Activated T-helper 1 cell treated with anti-CD3 and anti-CD28 coated beads, Interleukin-12 subunit alpha, Interleukin-12 subunit beta, Interleukin-2, Interleukin-4 antibody, amounts not matched to agents 30 ng/mL and 10 ng/mL and 1 ng/mL, durations not matched to agents 14 hours and 24 hours and 36 hours (primary cell): ENCODE measurements at regions not wholly inside any gene's neighbourhood (a gene's known extent, or its start where the extent isn't known, plus 50 kb on each side); places are given as distances from the start of the nearest gene placed in this dataset.

Experiments used
- DNase-seq: peaks from one replicate; pipeline ENCODE4 v3.0.0; 2021; ENCODE audit warnings: low spot score
- H3K27ac Mint-ChIP-seq: one replicate; pipeline ENCODE4 v1.8.0; 2021; ENCODE audit warnings: mild to moderate bottlenecking, mixed read lengths
- H3K27me3 Mint-ChIP-seq: one replicate; pipeline ENCODE4 v1.8.0; 2022; ENCODE audit warnings: mild to moderate bottlenecking, moderate library complexity, mixed read lengths; ENCODE audit not compliant: insufficient read depth
- H3K36me3 Mint-ChIP-seq: one replicate; pipeline ENCODE4 v1.8.0; 2021; ENCODE audit warnings: low read depth, mixed read lengths
- H3K4me1 Mint-ChIP-seq: one replicate; pipeline ENCODE4 v1.8.0; 2021; ENCODE audit warnings: low read depth, mixed read lengths
- H3K4me3 Mint-ChIP-seq: one replicate; pipeline ENCODE4 v1.8.0; 2021; ENCODE audit warnings: mild to moderate bottlenecking, moderate library complexity, mixed read lengths
- H3K9me3 Mint-ChIP-seq: one replicate; pipeline ENCODE4 v1.8.0; 2021; ENCODE audit warnings: mixed read lengths
- intact Hi-C: fragments of 100-400 bp; cut with micrococcal nuclease; formaldehyde crosslinking; loops from one replicate; pipeline ENCODE4 v1.15.1; 2024

DNA sequence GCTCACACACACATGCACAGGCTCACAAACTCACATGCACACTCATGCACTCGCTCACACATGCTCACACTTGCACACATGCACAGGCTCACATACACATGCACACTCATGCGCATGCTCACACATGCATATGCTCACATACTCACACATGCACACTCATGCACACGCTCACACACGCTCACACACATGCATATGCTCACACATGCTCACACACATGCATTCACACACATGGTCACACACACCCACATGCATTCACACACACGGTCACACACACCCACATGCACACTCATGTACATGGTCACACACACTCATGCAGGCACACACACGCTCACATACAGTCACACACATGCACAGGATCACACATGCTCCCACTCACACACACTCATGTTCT lies 132.8 kb upstream of the SMAD3 start:
- Mint-ChIP-seq H3K4me1 (peaks cover 6% of the 10 kb centered on the region), H3K27me3 (peaks cover 8% of the 10 kb centered on the region), H3K9me3 (peaks cover 28% of the 10 kb centered on the region), H3K27ac (no peak overlapping the region), H3K36me3 (no peaks in the 10 kb centered on the region), H3K4me3 (no peak overlapping the region)
- intact Hi-C loops = no loop called here
- DNase-seq = no peak

DNA sequence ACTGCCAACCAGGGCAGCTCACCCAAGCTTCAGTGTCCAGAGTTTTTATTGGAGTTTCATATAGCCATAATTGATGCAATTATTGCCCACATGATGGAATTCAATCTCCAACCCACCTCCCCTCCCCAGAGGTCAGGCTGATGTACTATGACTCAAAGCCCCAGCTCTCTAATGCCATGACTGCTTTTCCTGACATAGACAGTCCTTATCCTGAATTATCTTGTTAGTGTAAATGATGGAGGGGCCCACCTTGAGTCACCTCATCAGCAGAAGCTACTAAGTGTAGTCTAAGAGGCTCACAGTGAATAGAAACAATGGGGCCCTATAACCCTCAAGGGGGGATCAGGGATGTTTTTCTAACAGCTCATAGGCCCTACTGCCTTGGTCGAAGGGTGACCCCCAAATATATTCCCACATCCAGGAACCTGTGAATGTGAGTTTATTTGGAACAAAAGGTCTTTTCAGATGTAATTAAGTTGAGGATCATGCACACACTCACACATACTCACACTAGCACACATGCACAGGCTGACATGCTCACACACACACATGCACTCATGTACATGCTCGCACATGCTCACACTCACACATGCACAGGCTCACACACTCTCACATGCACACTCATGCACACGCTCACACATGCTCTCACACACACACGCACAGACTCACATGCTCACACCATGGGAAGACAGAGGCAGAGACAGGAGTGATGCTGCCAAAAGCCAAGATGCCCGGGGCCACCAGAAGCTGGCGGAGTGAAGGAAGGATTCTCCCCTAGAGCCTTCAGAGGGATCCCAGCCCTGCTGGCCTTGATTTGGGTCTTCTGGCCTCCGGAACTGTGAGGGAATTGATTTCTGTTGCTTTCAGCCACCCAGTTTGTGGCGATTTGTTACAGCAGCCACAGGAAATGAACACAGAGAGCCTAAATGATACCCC lies 131.2 kb upstream of the SMAD3 start:
- H3K27me3 Mint-ChIP-seq = peaks cover 1% of the 10 kb centered on the region
- no peak overlapping the region for H3K4me3 Mint-ChIP-seq
- H3K36me3 Mint-ChIP-seq = no peaks in the 10 kb centered on the region
- H3K27ac Mint-ChIP-seq = no peak overlapping the region
- H3K4me1 Mint-ChIP-seq = peaks cover 6% of the 10 kb centered on the region
- peaks cover 28% of the 10 kb centered on the region for H3K9me3 Mint-ChIP-seq
- intact Hi-C loops = no loop called here
- no peak for DNase-seq

DNA sequence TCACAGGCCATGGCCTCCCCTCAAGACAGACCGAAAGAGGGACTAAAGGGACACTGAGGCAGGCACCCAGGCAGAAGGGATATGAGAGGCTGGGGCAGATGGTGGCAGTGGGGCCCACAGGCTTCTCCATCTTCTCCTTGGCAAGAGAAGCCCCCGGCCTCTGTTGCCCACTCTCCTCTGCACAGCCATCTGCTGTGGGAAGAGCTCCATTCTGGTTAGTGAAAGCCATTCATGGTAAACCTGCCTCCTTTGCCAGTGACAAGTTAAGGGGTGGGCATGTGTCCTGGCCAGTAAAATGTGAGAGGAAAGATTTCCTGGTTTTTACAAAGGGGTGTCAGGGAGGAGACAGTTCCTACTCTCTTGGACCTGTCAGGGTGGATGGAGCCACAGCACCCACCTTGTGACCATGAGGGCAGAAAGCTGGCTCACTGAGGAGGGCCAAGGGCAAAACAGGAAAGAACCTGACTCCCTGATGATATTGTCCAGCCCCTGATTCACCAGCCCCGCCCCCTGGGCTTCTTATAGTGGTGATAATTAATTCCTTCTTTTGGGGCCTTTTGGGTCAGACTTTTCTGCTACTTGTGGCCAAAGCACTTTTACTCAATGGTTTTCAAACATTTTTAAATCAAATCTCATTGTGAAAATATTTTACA lies 130.4 kb upstream of the SMAD3 start:
- Mint-ChIP-seq H3K36me3 (no peaks in the 10 kb centered on the region), H3K4me3 (no peak overlapping the region), H3K4me1 (peaks cover 7% of the 10 kb centered on the region), H3K9me3 (peaks cover 28% of the 10 kb centered on the region), H3K27me3 (peaks cover 1% of the 10 kb centered on the region), H3K27ac (no peak overlapping the region)
- intact Hi-C loops = no loop called here
- DNase-seq = no peak

DNA sequence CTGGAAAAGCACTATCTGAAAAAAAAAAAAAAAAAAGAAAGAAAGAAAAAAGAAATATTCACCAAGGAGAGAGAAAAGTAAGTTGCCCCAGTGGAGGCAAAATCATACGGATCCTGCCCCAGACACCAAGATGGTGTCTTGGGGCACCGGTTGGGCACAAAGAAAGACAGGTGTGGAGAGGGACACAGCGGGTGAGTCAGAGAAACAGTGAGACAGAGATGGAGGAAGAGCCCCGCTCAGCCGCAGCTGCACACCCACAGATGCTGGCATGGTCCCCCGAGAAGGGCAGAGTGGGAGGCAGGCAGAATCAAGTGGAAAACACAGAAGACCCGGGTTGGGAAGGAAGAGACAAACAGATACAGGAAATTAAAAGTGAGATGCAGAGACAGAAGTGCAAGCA lies 129.7 kb upstream of the SMAD3 start:
- no peak for DNase-seq
- Mint-ChIP-seq H3K27me3 (peaks cover 1% of the 10 kb centered on the region), H3K27ac (peak overlapping the region; percentile 75), H3K36me3 (no peaks in the 10 kb centered on the region), H3K9me3 (peaks cover 28% of the 10 kb centered on the region), H3K4me3 (no peak overlapping the region), H3K4me1 (peaks cover 14% of the 10 kb centered on the region)
- intact Hi-C loops = no loop called here

DNA sequence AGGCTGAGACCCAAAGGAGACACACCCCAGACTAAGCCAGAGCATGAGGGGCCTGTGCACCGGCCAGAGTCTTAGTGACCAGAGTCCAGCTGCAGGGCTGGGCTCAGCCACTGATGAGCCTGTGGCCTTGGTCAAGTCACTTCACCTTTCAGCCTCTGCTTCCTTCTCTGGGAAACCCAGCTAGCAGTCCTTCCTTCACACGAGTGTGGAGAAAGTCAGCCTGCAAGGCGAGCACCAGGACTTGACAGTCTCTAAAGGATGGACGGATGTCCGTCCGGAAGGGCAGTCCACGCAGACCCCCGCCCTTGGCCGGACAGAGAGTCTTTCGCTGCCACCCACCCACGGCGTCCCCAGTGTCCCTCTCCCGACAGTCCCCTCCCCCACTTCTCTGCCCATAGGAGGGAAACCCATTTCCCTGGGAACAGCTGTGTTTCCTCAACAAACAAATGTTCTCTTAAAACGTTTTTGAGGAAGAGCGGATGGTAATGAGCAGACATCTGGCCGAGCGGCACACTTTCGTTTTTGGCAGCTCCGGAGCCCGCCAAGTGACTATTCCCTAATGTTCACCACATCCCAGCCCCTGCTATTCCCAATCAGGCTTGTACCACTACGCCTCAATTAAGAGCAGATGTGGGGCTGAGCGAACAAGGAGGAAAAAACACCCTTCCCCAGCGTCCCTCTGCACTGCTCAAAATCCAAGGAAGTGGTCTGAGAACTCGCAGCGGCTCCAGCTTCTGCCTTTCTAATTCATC lies 129.1 kb upstream of the SMAD3 start:
- H3K27ac Mint-ChIP-seq = peak overlapping the region; percentile 75
- H3K4me3 Mint-ChIP-seq = no peak overlapping the region
- no peak for DNase-seq

DNA sequence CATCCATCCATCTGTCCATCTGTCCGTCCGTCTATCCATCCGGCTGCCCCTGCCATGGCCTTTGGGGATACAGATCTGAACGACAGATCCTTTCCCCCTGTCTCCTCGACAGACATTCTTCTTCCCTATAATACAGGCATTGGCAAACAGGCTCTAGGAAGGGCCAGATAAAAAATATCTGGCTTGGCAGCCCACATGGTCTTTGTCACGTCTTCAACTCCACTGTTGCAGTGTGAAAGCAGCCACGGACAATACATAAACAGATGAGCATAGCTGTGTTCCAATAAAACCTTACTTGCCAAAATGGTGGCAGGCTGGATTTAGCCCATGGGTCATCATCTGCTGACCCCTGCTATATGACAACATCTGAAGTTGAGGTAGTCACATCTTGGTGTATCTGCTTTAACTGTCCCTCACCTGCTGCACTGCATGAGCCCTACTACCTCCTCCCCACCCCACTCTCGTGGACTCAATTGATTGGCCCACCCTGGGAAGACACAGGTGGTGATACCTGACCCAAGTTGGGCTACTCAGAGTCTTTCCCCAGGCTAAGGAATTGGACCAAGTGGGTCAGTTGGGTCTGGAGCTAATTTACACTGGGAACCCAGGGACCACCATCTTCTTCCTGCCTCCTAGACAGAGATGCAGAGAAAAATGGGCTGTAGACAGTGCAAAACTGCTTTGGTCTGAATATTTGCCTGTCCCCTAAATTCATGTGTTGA lies 128.4 kb upstream of the SMAD3 start:
- Mint-ChIP-seq H3K9me3 (peaks cover 28% of the 10 kb centered on the region), H3K27ac (no peak overlapping the region), H3K4me3 (no peak overlapping the region), H3K4me1 (peaks cover 14% of the 10 kb centered on the region), H3K27me3 (peaks cover 7% of the 10 kb centered on the region), H3K36me3 (no peaks in the 10 kb centered on the region)
- intact Hi-C loops = no loop called here
- no peak for DNase-seq

More for the DNA sequence above, 129.1 kb upstream of the SMAD3 start:
- Mint-ChIP-seq H3K36me3 (no peaks in the 10 kb centered on the region), H3K4me1 (peaks cover 14% of the 10 kb centered on the region), H3K27me3 (peaks cover 1% of the 10 kb centered on the region), H3K9me3 (peaks cover 28% of the 10 kb centered on the region)
- intact Hi-C loops = no loop called here

DNA sequence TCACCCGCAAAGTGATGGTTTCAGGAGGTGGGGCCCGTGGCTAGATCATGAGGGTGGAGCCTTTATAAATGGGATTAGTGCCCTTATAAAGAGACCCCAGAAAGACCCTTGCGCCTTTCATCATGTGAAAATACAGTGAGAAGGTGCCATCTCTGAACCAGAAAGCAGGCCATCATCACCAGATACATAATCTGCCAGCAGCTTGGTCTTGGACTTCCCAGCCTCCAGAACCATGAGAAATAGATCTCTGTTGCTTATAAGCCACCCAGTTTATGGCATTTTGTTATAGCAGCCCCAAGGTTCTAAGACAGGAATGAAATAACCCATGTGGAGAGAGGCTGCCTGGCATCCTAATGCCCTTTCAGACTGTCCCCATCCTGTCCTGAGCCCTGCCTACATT lies 127.8 kb upstream of the SMAD3 start:
- Mint-ChIP-seq H3K27me3 (peaks cover 7% of the 10 kb centered on the region), H3K4me1 (peaks cover 14% of the 10 kb centered on the region), H3K4me3 (no peak overlapping the region), H3K9me3 (peaks cover 26% of the 10 kb centered on the region), H3K27ac (no peak overlapping the region), H3K36me3 (no peaks in the 10 kb centered on the region)
- DNase-seq = no peak
- intact Hi-C loops = no loop called here

DNA sequence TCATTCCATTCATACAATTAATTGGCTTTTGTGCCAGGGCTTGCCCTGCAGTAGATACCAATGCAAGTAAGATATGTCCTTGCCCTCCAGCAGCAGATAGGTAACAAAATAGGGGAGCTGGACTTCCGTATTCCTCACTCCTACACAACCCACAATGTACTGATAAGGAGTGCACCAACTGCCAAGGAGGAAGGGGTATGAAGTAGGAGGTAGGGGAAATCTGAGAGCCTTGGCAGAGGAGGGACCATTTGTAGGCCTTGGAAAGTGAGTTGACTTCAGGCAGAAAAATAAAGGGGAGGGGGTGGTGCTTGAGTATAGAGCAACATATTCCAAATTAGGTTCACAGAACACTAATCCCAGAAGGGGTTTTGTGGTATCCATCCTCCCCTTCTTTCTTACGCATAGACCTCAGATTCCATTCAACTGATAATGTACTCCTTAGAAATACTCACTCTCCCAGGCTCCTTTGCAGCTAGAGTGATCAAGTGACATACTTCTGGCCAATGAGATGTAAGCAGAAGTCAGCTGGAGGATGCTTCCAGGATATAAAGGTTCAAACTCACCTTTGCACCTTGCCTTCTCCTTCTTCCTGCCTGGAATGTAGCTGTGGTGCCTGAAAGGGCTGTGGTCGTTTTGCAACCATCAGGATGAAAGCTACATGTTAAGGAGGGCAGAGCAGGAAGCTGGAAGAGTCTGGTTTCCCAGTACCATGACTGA lies 127.1 kb upstream of the SMAD3 start:
- Mint-ChIP-seq H3K27me3 (peaks cover 7% of the 10 kb centered on the region), H3K27ac (no peak overlapping the region), H3K4me1 (peaks cover 14% of the 10 kb centered on the region), H3K36me3 (no peaks in the 10 kb centered on the region), H3K9me3 (peaks cover 19% of the 10 kb centered on the region), H3K4me3 (no peak overlapping the region)
- intact Hi-C loops = no loop called here
- no peak for DNase-seq

DNA sequence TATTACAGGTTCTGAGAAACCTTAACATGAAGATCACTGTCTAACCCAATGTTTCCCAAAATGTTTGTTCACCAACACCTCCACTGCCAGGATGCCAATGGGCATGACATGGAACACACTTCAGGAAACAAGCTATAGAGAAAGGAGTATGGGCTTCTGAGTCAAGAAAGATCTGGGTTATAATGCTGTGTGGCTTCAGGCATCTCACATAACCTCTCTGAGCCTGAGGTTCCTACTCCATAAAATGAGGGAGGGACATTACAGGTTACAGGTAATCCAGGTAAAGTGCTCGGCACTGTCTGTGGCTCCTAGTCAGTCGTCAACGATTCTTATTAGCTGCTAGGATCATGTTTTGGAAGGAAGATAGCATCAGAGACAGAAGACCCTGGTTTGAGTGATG lies 126.4 kb upstream of the SMAD3 start:
- intact Hi-C loops = no loop called here
- H3K4me1 Mint-ChIP-seq = peaks cover 14% of the 10 kb centered on the region

DNA sequence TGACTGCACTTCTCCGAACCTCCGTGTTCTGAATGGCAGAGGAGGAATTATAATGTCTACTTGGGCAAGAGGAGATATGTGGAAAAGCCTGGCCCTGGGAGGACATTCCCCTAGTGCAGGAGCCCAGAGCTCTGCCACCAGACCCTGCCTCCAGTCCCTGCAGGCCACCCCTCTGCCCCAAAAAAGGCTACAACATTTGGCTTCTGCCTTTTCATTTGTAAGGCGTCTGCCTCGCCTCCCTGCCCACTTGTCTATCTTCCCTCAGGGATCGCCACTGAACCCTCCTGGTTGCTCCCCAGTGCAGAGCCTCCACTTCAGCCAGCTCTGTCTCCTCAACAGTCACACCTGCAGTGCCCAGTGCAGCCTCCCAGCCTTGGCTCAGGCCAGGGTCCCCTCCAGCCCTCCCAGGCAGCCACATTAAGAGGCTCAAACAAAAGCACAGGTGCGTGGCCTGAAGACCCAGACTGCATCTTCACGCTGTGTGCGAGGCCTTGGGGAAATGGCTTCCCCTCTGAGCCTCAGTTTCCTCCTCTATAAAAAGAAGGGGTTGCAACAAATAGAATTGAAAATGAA lies 125.9 kb upstream of the SMAD3 start:
- Mint-ChIP-seq H3K27ac (no peak overlapping the region), H3K4me1 (peaks cover 14% of the 10 kb centered on the region), H3K4me3 (no peak overlapping the region), H3K27me3 (peaks cover 8% of the 10 kb centered on the region), H3K36me3 (no peaks in the 10 kb centered on the region), H3K9me3 (peaks cover 8% of the 10 kb centered on the region)
- intact Hi-C loops = no loop called here
- no peak for DNase-seq

More for the DNA sequence above, 126.4 kb upstream of the SMAD3 start:
- Mint-ChIP-seq H3K27ac (no peak overlapping the region), H3K27me3 (peaks cover 8% of the 10 kb centered on the region), H3K4me3 (no peak overlapping the region), H3K9me3 (peaks cover 13% of the 10 kb centered on the region), H3K36me3 (no peaks in the 10 kb centered on the region)
- DNase-seq = no peak

DNA sequence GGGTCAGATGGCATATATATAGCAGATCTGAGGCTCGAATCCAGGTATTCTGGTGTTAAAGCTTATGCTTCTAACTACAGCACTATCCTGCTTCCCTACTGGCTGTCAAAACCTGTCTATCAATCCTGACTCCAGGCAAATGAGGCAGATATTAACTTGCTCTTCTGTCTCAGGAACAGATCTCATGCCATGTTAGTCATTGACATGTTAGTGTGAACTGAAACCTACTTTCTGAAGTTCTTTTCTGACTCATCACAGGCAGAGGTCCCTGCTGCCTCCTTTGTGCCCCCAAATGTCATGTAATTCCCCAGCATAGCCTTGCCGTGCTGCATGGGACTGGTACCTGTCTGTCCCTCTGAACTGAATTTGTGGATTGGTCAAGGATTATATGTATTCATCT lies 125.0 kb upstream of the SMAD3 start:
- Mint-ChIP-seq H3K9me3 (peaks cover 6% of the 10 kb centered on the region), H3K4me1 (peaks cover 14% of the 10 kb centered on the region), H3K4me3 (no peak overlapping the region), H3K27ac (no peak overlapping the region), H3K27me3 (peaks cover 8% of the 10 kb centered on the region), H3K36me3 (no peaks in the 10 kb centered on the region)
- intact Hi-C loops = no loop called here
- no peak for DNase-seq
